ENCODE measurements at regions not wholly inside any gene's neighbourhood (a gene's known extent, or its start where the extent isn't known, plus 50 kb on each side); places are given as distances from the start of the nearest gene placed in this dataset.

GRCh38 chr1:14261395-14261794 is 337.1 kb upstream of the KAZN start:
- Histone ChIP-seq H4K20me1 (ENCODE audit: insufficient read depth) (no peaks in the 10 kb centered on the region), H3K79me2 (ENCODE audit: low read depth) (no peaks in the 10 kb centered on the region), H3K36me3 (ENCODE audit: low read depth) (no peaks in the 10 kb centered on the region), H3F3A (ENCODE audit: insufficient read depth, low read depth) (no peaks in the 10 kb centered on the region), H3K9me3 (ENCODE audit: insufficient read depth, low read depth) (no peaks in the 10 kb centered on the region), H3K4me1 (replicated peaks; ENCODE audit: insufficient read depth) (no peaks in the 10 kb centered on the region), H3K9me2 (ENCODE audit: insufficient read depth) (no peaks in the 10 kb centered on the region), H3K4me2 (no peak overlapping the region), H3K27me3 (ENCODE audit: insufficient read depth, low read depth) (peaks cover 38% of the 10 kb centered on the region), H3K4me3 (no peak overlapping the region), H3K27ac (no peak overlapping the region), H2AFZ (no peak overlapping the region)
- BruUV-seq (replicated peaks): no TSS peak
- CTCF ChIA-PET: no interaction called here
- intact Hi-C loops (cut with micrococcal nuclease; ENCODE audit: unreplicated experiment): no loop called here
- TF ChIP-seq EZH2 (IDR thresholded peaks at IDR 0.05; ENCODE audit: low read depth) (no peak), CTCF (conservative IDR thresholded peaks at IDR 0.05) (no peak)
- no peak for DNase-seq
- POLR2A ChIA-PET (ENCODE audit: unreplicated experiment): no interaction called here

GRCh38 chr1:14262637-14263036 is 335.8 kb upstream of the KAZN start:
- TF ChIP-seq EZH2 (IDR thresholded peaks at IDR 0.05; ENCODE audit: low read depth): no peak
- Histone ChIP-seq H3K9me3 (ENCODE audit: insufficient read depth, low read depth) (no peaks in the 10 kb centered on the region), H3F3A (ENCODE audit: insufficient read depth, low read depth) (no peaks in the 10 kb centered on the region), H3K36me3 (ENCODE audit: low read depth) (no peaks in the 10 kb centered on the region), H3K27ac (no peak overlapping the region), H3K27me3 (ENCODE audit: insufficient read depth, low read depth) (peaks cover 38% of the 10 kb centered on the region), H3K4me3 (no peak overlapping the region), H4K20me1 (ENCODE audit: insufficient read depth) (no peaks in the 10 kb centered on the region), H3K4me2 (no peak overlapping the region), H3K9me2 (ENCODE audit: insufficient read depth) (no peaks in the 10 kb centered on the region), H3K79me2 (ENCODE audit: low read depth) (no peaks in the 10 kb centered on the region), H2AFZ (no peak overlapping the region), H3K4me1 (replicated peaks; ENCODE audit: insufficient read depth) (no peaks in the 10 kb centered on the region)
- intact Hi-C loops (cut with micrococcal nuclease; ENCODE audit: unreplicated experiment): no loop called here
- DNase-seq: no peak
- CTCF ChIA-PET: no interaction called here
- POLR2A ChIA-PET (ENCODE audit: unreplicated experiment): no interaction called here
- no TSS peak for BruUV-seq (replicated peaks)

GRCh38 chr1:14263225-14263624 is 335.3 kb upstream of the KAZN start:
- no peak for DNase-seq
- no TSS peak for BruUV-seq (replicated peaks)
- Histone ChIP-seq H4K20me1 (ENCODE audit: insufficient read depth) (no peaks in the 10 kb centered on the region), H3K4me1 (replicated peaks; ENCODE audit: insufficient read depth) (no peaks in the 10 kb centered on the region), H3K9me2 (ENCODE audit: insufficient read depth) (no peaks in the 10 kb centered on the region), H3F3A (ENCODE audit: insufficient read depth, low read depth) (no peaks in the 10 kb centered on the region), H3K4me2 (no peak overlapping the region), H3K4me3 (no peak overlapping the region), H2AFZ (no peak overlapping the region), H3K9me3 (ENCODE audit: insufficient read depth, low read depth) (no peaks in the 10 kb centered on the region), H3K36me3 (ENCODE audit: low read depth) (no peaks in the 10 kb centered on the region), H3K27me3 (ENCODE audit: insufficient read depth, low read depth) (peaks cover 38% of the 10 kb centered on the region), H3K27ac (no peak overlapping the region), H3K79me2 (ENCODE audit: low read depth) (no peaks in the 10 kb centered on the region)
- intact Hi-C loops (cut with micrococcal nuclease; ENCODE audit: unreplicated experiment): no loop called here
- ChIA-PET CTCF (no interaction called here), POLR2A (ENCODE audit: unreplicated experiment) (no interaction called here)
- no peak for TF ChIP-seq CTCF (conservative IDR thresholded peaks at IDR 0.05)
- no peak for TF ChIP-seq EZH2 (IDR thresholded peaks at IDR 0.05; ENCODE audit: low read depth)

- no peaks in the 10 kb centered on the region for H3K36me3 ChIP-seq (ENCODE audit: low read depth)
- no peaks in the 10 kb centered on the region for H3K9me3 ChIP-seq (ENCODE audit: insufficient read depth, low read depth)
- peaks cover 38% of the 10 kb centered on the region for H3K27me3 ChIP-seq (ENCODE audit: insufficient read depth, low read depth)
- no peaks in the 10 kb centered on the region for H4K20me1 ChIP-seq (ENCODE audit: insufficient read depth)
- TF ChIP-seq EZH2 (IDR thresholded peaks at IDR 0.05; ENCODE audit: low read depth): no peak
- TF ChIP-seq CTCF (conservative IDR thresholded peaks at IDR 0.05): no peak
- no peaks in the 10 kb centered on the region for H3F3A ChIP-seq (ENCODE audit: insufficient read depth, low read depth)
- H3K4me3 ChIP-seq: no peak overlapping the region
- H3K4me1 ChIP-seq (replicated peaks; ENCODE audit: insufficient read depth): no peaks in the 10 kb centered on the region
- no TSS peak for BruUV-seq (replicated peaks)
- ChIA-PET POLR2A (ENCODE audit: unreplicated experiment) (no interaction called here), CTCF (no interaction called here)
- intact Hi-C loops (cut with micrococcal nuclease; ENCODE audit: unreplicated experiment): no loop called here
- H3K9me2 ChIP-seq (ENCODE audit: insufficient read depth): no peaks in the 10 kb centered on the region
- H3K27ac ChIP-seq: no peak overlapping the region
- H3K79me2 ChIP-seq (ENCODE audit: low read depth): no peaks in the 10 kb centered on the region
- H3K4me2 ChIP-seq: no peak overlapping the region
- H2AFZ ChIP-seq: no peak overlapping the region
- DNase-seq: no peak
Measured at GRCh38 chr1:14263671-14264070, 334.8 kb upstream of the KAZN start.

Measured in PC-9 (cell line).